GM23248 (cell line): ENCODE measurements at regions not wholly inside any gene's neighbourhood (a gene's known extent, or its start where the extent isn't known, plus 50 kb on each side); places are given as distances from the start of the nearest gene placed in this dataset.
"Not testable (repeated sequence)": the region's sequence is repeated elsewhere in the genome, so short reads cannot be mapped to it uniquely, and the experiment has no call there.

ENCODE experiments used
- DNase-seq: peaks from one replicate; pipeline ENCODE4 v3.0.0-alpha.2; 2015
- H2AFZ ChIP-seq: fragments of 200-600 bp; sonication (generic); 2 replicates; pipeline ENCODE4 v1.6.1; 2016; ENCODE audit warnings: antibody characterized with exemption
- H3F3A ChIP-seq: fragments of 200-600 bp; sonication (generic); 2 replicates; pipeline ENCODE4 v1.6.1; 2016; ENCODE audit warnings: mild to moderate bottlenecking, antibody characterized with exemption, mixed run types; ENCODE audit not compliant: insufficient read depth
- H3K27ac ChIP-seq: fragments of 200-600 bp; sonication (generic); 2 replicates; pipeline ENCODE4 v1.5.1; 2016; ENCODE audit warnings: mild to moderate bottlenecking
- H3K27me3 ChIP-seq: fragments of 200-600 bp; sonication (generic); replicated peaks from 2 replicates; pipeline ENCODE4 v1.6.1; 2016; ENCODE audit warnings: mild to moderate bottlenecking; ENCODE audit not compliant: insufficient read depth
- H3K36me3 ChIP-seq: fragments of 200-600 bp; sonication (generic); 2 replicates; pipeline ENCODE4 v1.6.1; 2016; ENCODE audit warnings: low read depth, mild to moderate bottlenecking
- H3K4me1 ChIP-seq: fragments of 200-600 bp; sonication (generic); 2 replicates; pipeline ENCODE4 v1.6.1; 2016; ENCODE audit warnings: mild to moderate bottlenecking; ENCODE audit not compliant: insufficient read depth
- H3K4me2 ChIP-seq: fragments of 200-600 bp; sonication (generic); one replicate; pipeline ENCODE4 v1.6.1; 2016; ENCODE audit warnings: mild to moderate bottlenecking; ENCODE audit not compliant: unreplicated experiment
- H3K4me3 ChIP-seq: fragments of 200-600 bp; sonication (generic); 2 replicates; pipeline ENCODE4 v1.5.1; 2016; ENCODE audit warnings: mild to moderate bottlenecking
- H3K79me2 ChIP-seq: fragments of 200-600 bp; sonication (generic); 2 replicates; pipeline ENCODE4 v1.6.1; 2016; ENCODE audit warnings: mild to moderate bottlenecking; ENCODE audit not compliant: insufficient read depth
- H3K9ac ChIP-seq: fragments of 200-600 bp; sonication (generic); 2 replicates; pipeline ENCODE4 v1.6.1; 2016; ENCODE audit warnings: mild to moderate bottlenecking
- H3K9me2 ChIP-seq: fragments of 200-600 bp; sonication (generic); 2 replicates; pipeline ENCODE4 v1.6.1; 2016; ENCODE audit warnings: mixed run types, mild to moderate bottlenecking, moderate library complexity; ENCODE audit not compliant: insufficient read depth
- H3K9me3 ChIP-seq: fragments of 200-600 bp; sonication (generic); one replicate; pipeline ENCODE4 v1.6.1; 2017; ENCODE audit warnings: low read depth
- H4K20me1 ChIP-seq: fragments of 200-600 bp; sonication (generic); 2 replicates; pipeline ENCODE4 v1.6.0; 2016; ENCODE audit not compliant: insufficient read depth
- WGBS, 2 experiments: methylation state at CpG; one replicate each; pipeline ENCODE4 v1.1.6; 2015 to 2017; ENCODE audit warnings: low lambda C conversion rate in 2 of 2, low coverage in 1 of 2; ENCODE audit errors: missing lambda C conversion rate in 2 of 2; 5-methylcytosine and 5-hydroxymethylcytosine counted together
- in situ Hi-C: fragments of 300-500 bp; cut with MboI; formaldehyde crosslinking; loops from 2 replicates; pipeline ENCODE4 v1.15.0; 2020

- H4K20me1 ChIP-seq, H3K27me3 ChIP-seq, H3K4me2 ChIP-seq, H2AFZ ChIP-seq, H3K9me2 ChIP-seq, H3K36me3 ChIP-seq, H3K9ac ChIP-seq, H3F3A ChIP-seq, H3K4me1 ChIP-seq, in situ Hi-C loops, H3K27ac ChIP-seq, H3K9me3 ChIP-seq, H3K4me3 ChIP-seq, H3K79me2 ChIP-seq, DNase-seq: not testable (repeated sequence)
Observed at GRCh38 chr1:83238654-83239053, 760.3 kb downstream of the TTLL7 start.

- H4K20me1 ChIP-seq, in situ Hi-C loops, H3K27ac ChIP-seq, H3K36me3 ChIP-seq, H3F3A ChIP-seq, H3K9me3 ChIP-seq, H2AFZ ChIP-seq, H3K27me3 ChIP-seq, H3K9me2 ChIP-seq, DNase-seq, H3K4me3 ChIP-seq, H3K9ac ChIP-seq, H3K79me2 ChIP-seq, H3K4me2 ChIP-seq, H3K4me1 ChIP-seq: not testable (repeated sequence)
Observed at GRCh38 chr1:83219788-83220187, 779.1 kb downstream of the TTLL7 start.

GRCh38 chr1:83218036-83218716, 780.8 kb downstream of the TTLL7 start:
- not testable (repeated sequence) for H4K20me1 ChIP-seq, DNase-seq

GRCh38 chr1:83214317-83214716, 784.6 kb downstream of the TTLL7 start:
- H3K9ac ChIP-seq, H3K4me1 ChIP-seq, H3K27me3 ChIP-seq, in situ Hi-C loops, H3K9me3 ChIP-seq, H3K36me3 ChIP-seq, H3K9me2 ChIP-seq, H3K27ac ChIP-seq, DNase-seq, H3K4me2 ChIP-seq, H3K4me3 ChIP-seq, H3F3A ChIP-seq, H2AFZ ChIP-seq, H3K79me2 ChIP-seq, H4K20me1 ChIP-seq: not testable (repeated sequence)

More at GRCh38 chr1:83218036-83218716, 780.8 kb downstream of the TTLL7 start:
- WGBS, 2 experiments, result 59 to 64% methylated on average over 5 of the region's 5 CpGs
- H3K4me1 ChIP-seq, H3K36me3 ChIP-seq, in situ Hi-C loops, H3K4me2 ChIP-seq, H3K9me2 ChIP-seq, H3K27me3 ChIP-seq, H3K4me3 ChIP-seq, H3K27ac ChIP-seq, H3K9ac ChIP-seq, H3K79me2 ChIP-seq, H2AFZ ChIP-seq, H3F3A ChIP-seq, H3K9me3 ChIP-seq: not testable (repeated sequence)

DNA sequence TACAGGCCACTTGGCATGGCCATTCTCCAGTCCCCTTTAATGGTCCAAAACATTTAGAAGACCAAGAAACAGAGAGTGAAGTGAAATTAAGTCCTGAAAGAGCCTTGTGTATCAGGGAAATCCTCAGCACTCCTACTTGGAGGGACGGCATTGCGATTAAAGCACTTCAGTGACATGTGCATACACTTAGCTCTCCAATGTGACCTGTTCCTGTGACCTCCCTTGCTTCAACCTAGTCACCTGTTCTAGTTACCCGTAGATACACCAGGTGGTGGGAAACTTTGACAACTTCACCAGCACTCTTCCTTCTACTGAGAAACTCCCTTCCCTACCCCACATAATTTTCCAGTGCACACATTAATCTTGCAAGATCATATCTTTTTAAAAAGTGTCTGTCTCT, 785.3 kb downstream of the TTLL7 start:
- H3K27ac ChIP-seq, H3K9me3 ChIP-seq, H3K9me2 ChIP-seq, H3K4me3 ChIP-seq, H3K79me2 ChIP-seq, H3K27me3 ChIP-seq, H3K9ac ChIP-seq, H3F3A ChIP-seq, H4K20me1 ChIP-seq, H3K4me1 ChIP-seq, H3K4me2 ChIP-seq, H3K36me3 ChIP-seq, H2AFZ ChIP-seq, DNase-seq, in situ Hi-C loops: not testable (repeated sequence)
- 72 to 75% methylated on average over 3 of the region's 3 CpGs for WGBS, 2 experiments

DNA sequence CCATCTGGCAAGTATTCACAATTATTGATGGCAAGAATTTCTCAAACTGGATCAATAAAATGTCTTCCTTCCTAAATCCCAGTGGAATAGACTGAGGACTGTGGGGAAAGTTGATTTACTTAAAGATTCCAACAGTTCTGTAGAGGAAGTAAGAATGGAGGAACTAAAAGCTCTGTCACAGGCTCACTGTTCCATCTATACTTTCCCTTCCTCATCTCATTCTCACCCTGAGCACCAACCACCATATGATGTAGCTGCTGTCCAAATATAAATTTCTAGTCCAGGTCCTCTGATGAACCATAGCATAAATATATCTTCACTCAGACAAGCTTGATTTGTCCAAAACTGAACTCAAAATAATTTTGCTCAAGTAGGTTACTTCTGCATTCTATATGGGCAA, 786.9 kb downstream of the TTLL7 start:
- H3K27me3 ChIP-seq, H3K9me2 ChIP-seq, H3F3A ChIP-seq, H2AFZ ChIP-seq, in situ Hi-C loops, H3K4me3 ChIP-seq, H3K79me2 ChIP-seq, H3K4me1 ChIP-seq, H3K4me2 ChIP-seq, H3K9ac ChIP-seq, DNase-seq, H3K27ac ChIP-seq, H3K9me3 ChIP-seq, H3K36me3 ChIP-seq, H4K20me1 ChIP-seq: not testable (repeated sequence)

DNA sequence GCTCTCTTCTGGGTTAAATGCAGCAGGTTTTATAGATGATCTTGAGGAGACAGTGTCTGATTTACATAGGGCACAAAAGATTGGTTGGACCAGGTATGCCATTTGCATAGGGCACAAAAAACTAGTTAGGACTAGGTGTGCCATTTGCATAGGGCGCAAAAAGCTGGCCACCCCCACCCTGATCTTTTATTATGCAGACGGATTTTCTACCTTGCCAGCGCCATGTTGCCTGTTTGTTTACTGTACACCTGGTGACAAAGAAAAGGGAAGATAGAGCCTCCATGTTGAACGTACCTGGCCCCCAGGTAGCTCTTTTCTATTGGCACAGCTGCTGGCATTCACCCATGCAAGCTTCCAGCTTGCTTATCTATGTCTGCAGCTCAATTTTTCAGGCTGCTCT, 790.4 kb downstream of the TTLL7 start:
- H3K4me1 ChIP-seq, H2AFZ ChIP-seq, H3K4me2 ChIP-seq, in situ Hi-C loops, H3K27ac ChIP-seq, DNase-seq, H3K27me3 ChIP-seq, H4K20me1 ChIP-seq, H3K9me2 ChIP-seq, H3K9me3 ChIP-seq, H3F3A ChIP-seq, H3K36me3 ChIP-seq, H3K4me3 ChIP-seq, H3K9ac ChIP-seq, H3K79me2 ChIP-seq: not testable (repeated sequence)
- WGBS, 2 experiments, result 53 to 55% methylated on average over 4 of the region's 4 CpGs

DNA sequence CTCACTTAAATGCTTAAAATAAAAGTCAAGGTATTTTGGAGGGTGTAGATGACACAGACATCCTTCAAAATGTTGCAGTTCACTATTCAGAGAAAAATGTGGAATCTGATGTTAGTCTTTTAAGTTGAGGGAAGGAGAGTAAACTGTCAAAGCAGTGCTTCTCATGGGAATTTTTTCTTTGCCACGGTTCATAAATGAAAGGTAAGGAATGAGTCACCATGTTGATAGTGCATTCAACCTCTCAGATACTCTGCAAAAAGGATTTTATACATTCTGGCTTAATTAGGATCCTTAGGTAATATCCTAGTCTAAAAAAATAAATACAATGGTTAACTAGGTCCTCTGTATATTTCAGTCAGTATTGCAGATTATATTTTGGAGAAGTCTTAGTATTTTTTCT, 804.3 kb downstream of the TTLL7 start:
- H3K36me3 ChIP-seq, H3K4me2 ChIP-seq, H4K20me1 ChIP-seq, H3K27ac ChIP-seq, H3F3A ChIP-seq, H3K27me3 ChIP-seq, H3K79me2 ChIP-seq, H3K4me3 ChIP-seq, H3K9me2 ChIP-seq, H3K4me1 ChIP-seq, H3K9ac ChIP-seq, DNase-seq, in situ Hi-C loops, H2AFZ ChIP-seq, H3K9me3 ChIP-seq: not testable (repeated sequence)
- 9 to 30% methylated on average over 1 of the region's 1 CpG for WGBS, 2 experiments
